Keratinocyte (primary cell): ENCODE measurements at regions not wholly inside any gene's neighbourhood (a gene's known extent, or its start where the extent isn't known, plus 50 kb on each side); places are given as distances from the start of the nearest gene placed in this dataset.

Source experiments
- DNase-seq: peaks from one replicate; pipeline ENCODE4 v3.0.0-alpha.2; 2011; ENCODE audit warnings: low read depth, missing footprints, low spot score
- FAIRE-seq: peaks from 2 replicates; lab custom pipeline; 2011; peaks lifted over from hg19 to GRCh38; lab: Jason Lieb, UNC
- H2AFZ ChIP-seq: 2 replicates; pipeline ENCODE4 v1.6.0; 2012; ENCODE audit warnings: low read length, control low read depth, inconsistent platforms; ENCODE audit not compliant: control insufficient read depth
- H3K27ac ChIP-seq: 2 replicates; pipeline ENCODE4 v1.5.1; 2011; ENCODE audit warnings: low read length; ENCODE audit not compliant: control insufficient read depth, insufficient read depth
- H3K27me3 ChIP-seq: 3 replicates; pipeline ENCODE4 v1.6.0; 2011; ENCODE audit warnings: low read length; ENCODE audit not compliant: control insufficient read depth, insufficient read depth; ENCODE audit errors: extremely low read depth
- H3K36me3 ChIP-seq, 2 experiments: 2 replicates in 1 of 2; 3 replicates in 1 of 2; pipeline ENCODE4 v1.5.1; 2011; ENCODE audit warnings: low read length in 2 of 2, mild to moderate bottlenecking in 1 of 2; ENCODE audit not compliant: control insufficient read depth in 2 of 2, insufficient read depth in 2 of 2; ENCODE audit errors: extremely low read depth in 1 of 2
- H3K4me1 ChIP-seq: 3 replicates; pipeline ENCODE4 v1.5.1; 2011; ENCODE audit warnings: low read length; ENCODE audit not compliant: control insufficient read depth, insufficient read depth; ENCODE audit errors: extremely low read depth
- H3K4me2 ChIP-seq: 3 replicates; pipeline ENCODE4 v1.6.0; 2011; ENCODE audit warnings: low read depth, low read length; ENCODE audit not compliant: control insufficient read depth, insufficient read depth; ENCODE audit errors: extremely low read depth
- H3K4me3 ChIP-seq, 3 experiments: fragments of 200-600 bp in 1 of 3; sonication (generic) in 1 of 3; 2 replicates in 2 of 3; 3 replicates in 1 of 3; pipeline ENCODE4 v1.5.1; 2011 to 2016; ENCODE audit warnings: low read length in 3 of 3, mild to moderate bottlenecking in 3 of 3, control low read depth in 2 of 3, inconsistent platforms in 1 of 3, low read depth in 1 of 3, mixed read lengths in 1 of 3, mixed run types in 1 of 3, moderate library complexity in 1 of 3; ENCODE audit not compliant: control insufficient read depth in 2 of 3, insufficient read depth in 2 of 3; ENCODE audit errors: extremely low read depth in 1 of 3
- H3K79me2 ChIP-seq: 2 replicates; pipeline ENCODE4 v1.6.0; 2012; ENCODE audit warnings: low read length; ENCODE audit not compliant: control insufficient read depth, insufficient read depth
- H3K9ac ChIP-seq: 3 replicates; pipeline ENCODE4 v1.6.0; 2011; ENCODE audit warnings: low read length; ENCODE audit not compliant: control insufficient read depth, insufficient read depth; ENCODE audit errors: extremely low read depth
- H3K9me1 ChIP-seq: 3 replicates; pipeline ENCODE4 v1.6.0; 2011; ENCODE audit warnings: low read length; ENCODE audit not compliant: control insufficient read depth, insufficient read depth; ENCODE audit errors: extremely low read depth
- H3K9me3 ChIP-seq: 2 replicates; pipeline ENCODE4 v1.5.1; 2012; ENCODE audit warnings: low read depth, low read length; ENCODE audit not compliant: control insufficient read depth
- H4K20me1 ChIP-seq: 3 replicates; pipeline ENCODE4 v1.6.0; 2011; ENCODE audit warnings: low read length; ENCODE audit not compliant: control insufficient read depth, insufficient read depth; ENCODE audit errors: extremely low read depth
- CTCF ChIP-seq, 3 experiments: IDR thresholded peaks in 1 of 3; conservative IDR thresholded peaks in 1 of 3; optimal IDR thresholded peaks in 1 of 3; 2 replicates in 2 of 3; 3 replicates in 1 of 3; pipeline versions ENCODE3 to v1.5.1; 2011; ENCODE audit warnings: low read length in 3 of 3, mild to moderate bottlenecking in 3 of 3, moderate library complexity in 2 of 3, control low read depth in 1 of 3, inconsistent platforms in 1 of 3; ENCODE audit not compliant: insufficient read depth in 2 of 3; ENCODE audit errors: extremely low read depth in 1 of 3
- EZH2 ChIP-seq: IDR thresholded peaks from one replicate; pipeline ENCODE4 v1.6.1; 2012; ENCODE audit warnings: inconsistent platforms, mild to moderate bottlenecking, low read length, moderate library complexity
- dilution Hi-C: fragments of 300-500 bp; cut with MboI; formaldehyde crosslinking; loops from one replicate; pipeline ENCODE4 v1.7.0; 2020; ENCODE audit warnings: low sequenced_read_pairs; ENCODE audit not compliant: extremely low pct_ligation_motif_present

DNA sequence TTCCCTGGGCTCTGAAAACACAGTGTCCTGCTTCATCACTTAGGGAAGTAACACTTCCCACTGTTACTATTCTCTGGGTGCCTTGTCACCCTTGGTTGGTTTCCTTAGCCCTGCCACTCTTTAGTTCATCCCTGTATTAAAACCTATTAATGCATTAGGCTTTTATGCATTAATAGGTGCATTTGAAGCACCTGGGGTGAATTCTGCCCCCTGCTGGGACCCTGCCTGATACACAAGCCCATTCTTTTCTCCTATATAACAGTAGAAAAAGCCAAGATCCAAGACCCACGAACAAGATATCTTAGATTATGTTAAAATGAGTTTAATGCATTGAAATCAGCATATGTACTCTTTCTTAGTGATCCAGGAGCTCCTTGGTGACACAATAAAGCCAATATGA, 235.7 kb downstream of the PMP22 start:
- Histone ChIP-seq H3K9me1 (no peaks in the 10 kb centered on the region), H3K9ac (no peak overlapping the region), H3K4me2 (no peak overlapping the region), H3K4me1 (no peaks in the 10 kb centered on the region), H3K79me2 (no peaks in the 10 kb centered on the region), H4K20me1 (no peaks in the 10 kb centered on the region), H3K36me3 (no peaks in the 10 kb centered on the region), H2AFZ (no peak overlapping the region), H3K9me3 (no peaks in the 10 kb centered on the region), H3K27me3 (peaks cover 5% of the 10 kb centered on the region), H3K4me3 (no peak overlapping the region), H3K27ac (no peak overlapping the region)
- dilution Hi-C loops: no loop called here
- no peak for TF ChIP-seq EZH2
- TF ChIP-seq CTCF (optimal IDR thresholded peaks at IDR 0.05 in 1 of 3, IDR thresholded peaks at IDR 0.05 in 1 of 3, conservative IDR thresholded peaks at IDR 0.05 in 1 of 3; ENCODE audit: extremely low read depth in 1 of 3, insufficient read depth in 2 of 3, low read length in 3 of 3): peak in 2 of 3 experiments; percentile 11 to 14
- FAIRE-seq (no peak), DNase-seq (no peak)

DNA sequence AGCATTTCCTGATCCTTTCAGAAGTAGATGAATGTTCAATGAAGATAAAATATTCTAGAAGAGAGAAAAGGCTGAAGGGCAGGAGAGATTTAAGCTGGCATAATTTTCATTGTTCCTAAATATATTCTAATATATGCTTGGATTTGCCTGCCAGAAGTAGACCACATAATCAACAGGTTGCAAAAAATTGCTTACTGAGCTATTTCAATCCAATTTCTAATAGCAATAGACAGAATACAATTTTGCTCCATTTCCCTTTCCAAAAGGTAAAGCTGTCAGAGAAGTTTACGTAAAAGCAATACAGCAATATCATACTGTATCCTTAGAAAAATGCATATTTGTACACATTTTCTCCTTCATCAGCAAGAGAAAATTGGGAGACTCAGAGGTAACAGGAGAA, 237.3 kb downstream of the PMP22 start:
- Histone ChIP-seq H3K27me3 (peaks cover 5% of the 10 kb centered on the region), H4K20me1 (no peaks in the 10 kb centered on the region), H3K9me1 (no peaks in the 10 kb centered on the region), H3K4me3 (no peak overlapping the region), H3K4me2 (no peak overlapping the region), H3K4me1 (no peaks in the 10 kb centered on the region), H2AFZ (no peak overlapping the region), H3K36me3 (no peaks in the 10 kb centered on the region), H3K79me2 (no peaks in the 10 kb centered on the region), H3K9me3 (no peaks in the 10 kb centered on the region), H3K9ac (no peak overlapping the region), H3K27ac (no peak overlapping the region)
- dilution Hi-C loops: no loop called here
- DNase-seq (no peak), FAIRE-seq (no peak)
- TF ChIP-seq EZH2: no peak
- no peak for TF ChIP-seq CTCF (optimal IDR thresholded peaks at IDR 0.05 in 1 of 3, IDR thresholded peaks at IDR 0.05 in 1 of 3, conservative IDR thresholded peaks at IDR 0.05 in 1 of 3; ENCODE audit: extremely low read depth in 1 of 3, insufficient read depth in 2 of 3, low read length in 3 of 3)
